GM21528 (cell line): ENCODE measurements at regions not wholly inside any gene's neighbourhood (a gene's known extent, or its start where the extent isn't known, plus 50 kb on each side); places are given as distances from the start of the nearest gene placed in this dataset.
"Not testable (repeated sequence)": the region's sequence is repeated elsewhere in the genome, so short reads cannot be mapped to it uniquely, and the experiment has no call there.

ENCODE experiments used
- ATAC-seq: cut with Tn5 transposase; IDR thresholded peaks from one replicate; pipeline ENCODE4 v1.9.1; 2021; ENCODE audit warnings: mild to moderate bottlenecking, moderate library complexity; ENCODE audit not compliant: unreplicated experiment, low FRiP score

DNA sequence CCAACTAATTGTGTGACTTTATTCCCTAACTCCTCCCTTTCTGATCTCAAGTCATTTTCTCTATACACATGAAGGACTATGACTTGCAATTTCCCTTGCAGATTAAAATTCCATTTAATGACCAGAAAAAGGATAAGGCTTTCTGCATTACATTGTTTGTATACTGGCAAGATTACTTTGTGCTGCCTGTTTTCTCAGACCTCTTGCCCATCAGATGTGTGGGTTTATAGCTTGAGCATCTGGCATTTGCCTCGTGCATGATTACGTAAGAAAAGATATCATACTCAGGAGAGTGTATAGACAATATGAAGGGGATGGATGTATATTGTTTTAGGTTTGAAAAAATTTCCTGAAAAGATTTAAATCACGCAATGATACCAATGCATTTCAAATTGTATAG lies 593.8 kb upstream of the SLIT2 start:
- no peak for ATAC-seq

DNA sequence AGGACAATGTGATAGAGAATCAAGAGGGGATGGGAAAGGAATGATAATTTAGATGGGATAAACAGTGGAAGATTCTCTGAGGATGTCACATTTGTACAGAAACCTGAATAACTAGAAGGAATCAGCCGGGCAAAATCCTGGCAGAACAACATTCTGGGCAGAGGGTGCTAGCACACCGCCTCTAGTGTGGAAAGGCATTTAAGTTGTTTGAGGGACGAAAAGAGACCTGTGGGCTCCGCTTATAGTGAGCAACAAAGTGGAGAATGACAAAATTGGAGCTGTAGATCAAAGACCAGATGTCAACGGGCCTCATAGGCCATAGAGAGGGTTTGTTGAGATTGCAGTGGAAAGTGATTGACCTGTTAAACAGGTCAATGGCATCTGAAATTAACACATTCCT lies 596.0 kb upstream of the SLIT2 start:
- no peak for ATAC-seq

DNA sequence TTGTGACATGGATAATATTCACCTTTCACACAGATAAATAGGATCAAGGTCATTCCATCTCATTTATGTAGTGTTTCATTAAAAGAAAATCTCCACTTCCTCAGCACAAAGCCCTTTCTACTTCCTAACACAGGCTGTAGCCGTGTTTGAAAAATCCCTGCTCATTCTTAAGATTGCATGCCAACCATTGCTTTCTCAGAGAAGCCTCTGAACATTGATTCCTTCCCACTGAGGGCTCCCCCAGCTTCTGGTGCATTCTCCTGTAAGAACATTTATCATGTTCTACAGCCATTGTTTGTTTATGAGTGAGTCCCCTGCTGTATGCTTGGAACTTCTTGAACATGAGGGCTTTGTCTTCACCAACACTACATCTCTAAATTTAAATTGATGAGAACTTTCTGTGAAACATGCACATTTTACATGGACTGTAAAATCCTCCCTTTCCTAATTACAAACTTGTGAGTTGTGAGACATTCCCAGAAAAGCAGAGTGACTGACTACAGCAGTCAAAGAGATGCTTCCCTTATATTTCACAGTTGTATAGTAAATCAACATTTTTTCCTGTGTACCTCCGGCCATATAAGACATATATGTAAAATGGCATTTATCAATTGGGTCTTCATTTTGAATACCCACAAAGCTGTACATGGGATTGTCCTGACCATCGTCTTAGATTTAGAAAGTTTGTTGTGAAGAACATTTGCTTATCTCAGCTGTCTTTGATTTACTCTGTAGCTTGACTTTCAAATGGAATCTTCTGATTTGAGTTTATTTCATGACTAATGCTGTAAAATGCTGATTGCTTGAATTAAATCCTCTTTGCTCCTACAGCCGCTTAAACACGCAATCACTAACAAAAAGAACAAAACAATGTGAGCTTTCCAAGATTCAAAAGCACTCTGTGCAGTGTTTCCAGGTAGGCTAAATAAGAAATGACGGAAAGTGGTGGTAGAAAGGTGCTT lies 600.5 kb upstream of the SLIT2 start:
- no peak for ATAC-seq

DNA sequence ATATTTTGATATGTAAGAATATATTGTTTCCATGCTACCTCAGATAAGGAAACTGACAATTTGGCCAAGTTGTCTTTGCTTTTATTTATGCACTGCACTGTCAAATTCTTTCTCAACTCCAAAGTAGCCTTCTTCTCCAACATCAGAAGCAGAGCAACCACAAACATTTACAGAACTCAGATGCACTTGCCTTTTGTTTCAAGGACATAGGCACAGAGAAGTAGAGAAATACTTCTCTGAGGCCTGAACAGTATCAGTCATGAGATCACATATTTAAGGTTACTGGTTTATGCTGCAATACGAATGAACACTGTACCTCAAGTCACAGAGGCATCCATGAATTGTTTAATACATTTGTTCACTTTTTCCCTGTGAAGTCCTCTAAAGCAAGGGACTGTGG lies 606.1 kb upstream of the SLIT2 start:
- ATAC-seq, result no peak

DNA sequence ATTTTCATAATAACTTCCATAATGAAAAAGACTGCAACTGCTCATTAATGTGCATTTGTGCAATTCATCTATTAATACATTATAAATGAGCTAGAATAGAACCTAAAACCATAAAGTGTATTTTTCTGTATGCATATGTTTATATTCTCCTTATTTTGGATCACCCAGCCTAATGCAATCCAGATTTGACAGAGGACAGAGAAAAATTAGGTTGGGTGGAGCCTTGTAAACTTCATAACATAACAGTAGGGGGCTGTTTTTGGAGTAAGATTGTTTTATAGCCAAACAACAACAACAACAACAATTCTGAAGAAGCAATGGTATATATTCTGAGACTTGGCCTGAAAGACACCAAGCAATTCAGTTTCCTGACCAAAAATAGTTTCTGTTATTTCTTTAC lies 615.3 kb upstream of the SLIT2 start:
- no peak for ATAC-seq

DNA sequence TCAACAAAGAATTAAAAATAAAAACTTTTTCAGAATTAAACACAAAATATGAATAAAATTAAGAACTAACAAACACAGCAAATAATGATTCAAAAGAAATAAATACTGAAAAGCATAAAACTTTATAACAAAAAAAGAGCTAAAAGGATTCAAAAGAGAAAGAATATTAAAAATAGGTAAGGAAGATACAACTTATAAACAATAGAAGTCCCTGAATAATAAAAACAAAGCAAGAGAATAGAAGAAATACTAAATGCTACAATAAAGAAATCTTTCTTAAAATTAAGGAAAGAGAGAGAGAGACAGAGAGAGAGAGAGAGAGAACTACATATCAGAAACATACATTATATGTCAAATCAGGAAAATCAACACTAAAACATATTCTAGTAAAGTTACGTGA lies 619.9 kb upstream of the SLIT2 start:
- ATAC-seq, result no peak

DNA sequence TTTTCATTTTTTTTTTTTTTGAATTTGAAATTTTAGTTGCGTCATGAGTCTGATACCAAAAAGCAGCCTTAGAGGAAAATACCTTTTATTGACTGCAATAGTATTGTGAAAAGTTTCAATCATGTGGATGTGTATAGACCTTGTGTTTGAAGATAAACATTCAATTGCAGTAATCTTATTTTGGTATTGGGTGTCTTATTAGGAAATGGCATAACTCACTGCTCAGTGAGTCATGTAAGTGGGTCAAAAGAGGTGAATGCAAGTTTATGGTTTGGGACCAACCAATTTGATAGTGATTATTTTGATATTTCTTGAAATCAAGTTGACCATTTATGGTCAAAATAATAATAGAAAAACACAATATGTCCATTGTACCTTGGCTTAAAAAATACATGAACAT lies 627.8 kb upstream of the SLIT2 start:
- no peak for ATAC-seq

DNA sequence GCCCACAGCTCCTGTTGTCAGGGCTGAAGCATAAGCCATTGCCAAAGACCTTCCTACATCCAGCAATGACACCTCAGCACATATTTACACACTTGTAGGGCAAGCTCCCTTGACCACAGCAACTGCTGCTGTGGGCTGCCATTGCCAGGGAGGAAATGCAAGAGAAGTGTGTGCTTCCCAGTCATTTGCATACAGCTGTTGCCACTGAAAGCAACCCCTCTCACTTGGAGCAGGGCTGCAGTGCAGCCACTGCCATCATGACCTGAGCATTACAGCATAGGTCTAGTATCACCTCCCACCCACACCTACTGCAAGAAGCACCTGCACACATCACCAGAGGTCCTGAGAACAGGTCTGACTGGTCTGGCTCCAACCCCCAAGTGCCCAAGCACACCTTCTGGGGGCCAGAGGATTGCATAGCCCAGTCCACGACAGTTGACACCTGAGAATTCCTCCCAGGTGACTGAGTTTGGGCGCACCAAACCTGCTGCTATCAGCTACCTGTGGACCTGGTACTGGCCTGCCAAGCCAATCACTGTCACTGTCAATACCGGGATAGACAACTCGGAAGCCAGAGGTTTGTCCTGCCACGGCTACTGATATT lies 636.5 kb upstream of the SLIT2 start:
- no peak for ATAC-seq

DNA sequence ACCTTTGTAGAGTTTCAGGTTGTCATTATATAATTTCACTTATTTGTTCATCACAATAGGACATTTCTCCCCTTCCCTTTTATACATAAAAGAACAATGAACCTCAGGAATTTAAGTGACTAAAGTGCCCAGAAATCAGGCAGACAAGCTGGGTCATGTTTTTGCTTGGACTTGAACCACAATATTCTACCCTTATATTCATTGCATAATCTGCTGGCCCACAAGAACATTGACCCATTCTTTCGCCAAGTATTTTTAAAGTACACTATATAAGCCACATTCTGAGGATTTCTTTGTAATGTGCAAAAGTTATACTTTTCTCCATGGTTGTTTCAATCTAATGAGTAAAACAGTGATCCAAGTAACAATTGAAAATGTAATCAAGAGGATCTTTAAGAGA lies 637.5 kb upstream of the SLIT2 start:
- no peak for ATAC-seq

DNA sequence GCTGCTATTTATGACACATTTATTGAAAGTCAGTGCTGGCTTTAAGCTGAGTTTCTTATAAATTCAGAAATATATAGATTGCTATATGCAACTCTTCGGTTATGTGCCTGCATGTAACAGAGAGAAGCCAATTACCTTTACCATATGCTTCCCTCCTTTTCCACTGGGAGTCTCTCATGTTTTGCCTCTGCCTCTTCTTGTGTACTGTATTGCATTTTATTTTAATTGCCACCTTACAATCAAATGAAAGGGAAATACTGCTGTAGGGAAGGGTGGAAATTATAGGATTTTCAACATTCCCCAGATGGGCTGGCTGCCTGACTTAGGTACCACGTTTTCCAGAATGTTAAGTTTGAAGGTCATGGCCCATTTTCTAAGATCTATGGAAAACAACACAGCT lies 655.4 kb upstream of the SLIT2 start:
- ATAC-seq, result no peak

DNA sequence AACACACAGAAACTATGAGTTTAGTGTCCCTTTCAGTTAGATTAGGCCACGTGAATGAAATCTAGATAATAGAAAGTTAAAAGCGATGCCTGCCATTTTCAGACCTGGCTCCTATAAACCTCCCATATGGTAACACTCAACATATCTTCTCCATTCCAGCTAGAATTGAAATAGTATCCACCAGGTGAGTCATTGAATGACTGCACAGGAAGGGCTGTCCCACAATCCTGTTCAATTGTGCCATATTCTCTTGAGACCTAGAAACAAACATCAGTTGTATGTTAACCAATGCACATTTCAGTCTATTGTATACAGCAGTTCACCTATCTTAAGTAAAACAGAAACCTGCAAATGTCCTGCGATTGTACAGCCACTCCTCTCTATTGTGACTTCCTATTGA lies 659.3 kb upstream of the SLIT2 start:
- ATAC-seq, result no peak

DNA sequence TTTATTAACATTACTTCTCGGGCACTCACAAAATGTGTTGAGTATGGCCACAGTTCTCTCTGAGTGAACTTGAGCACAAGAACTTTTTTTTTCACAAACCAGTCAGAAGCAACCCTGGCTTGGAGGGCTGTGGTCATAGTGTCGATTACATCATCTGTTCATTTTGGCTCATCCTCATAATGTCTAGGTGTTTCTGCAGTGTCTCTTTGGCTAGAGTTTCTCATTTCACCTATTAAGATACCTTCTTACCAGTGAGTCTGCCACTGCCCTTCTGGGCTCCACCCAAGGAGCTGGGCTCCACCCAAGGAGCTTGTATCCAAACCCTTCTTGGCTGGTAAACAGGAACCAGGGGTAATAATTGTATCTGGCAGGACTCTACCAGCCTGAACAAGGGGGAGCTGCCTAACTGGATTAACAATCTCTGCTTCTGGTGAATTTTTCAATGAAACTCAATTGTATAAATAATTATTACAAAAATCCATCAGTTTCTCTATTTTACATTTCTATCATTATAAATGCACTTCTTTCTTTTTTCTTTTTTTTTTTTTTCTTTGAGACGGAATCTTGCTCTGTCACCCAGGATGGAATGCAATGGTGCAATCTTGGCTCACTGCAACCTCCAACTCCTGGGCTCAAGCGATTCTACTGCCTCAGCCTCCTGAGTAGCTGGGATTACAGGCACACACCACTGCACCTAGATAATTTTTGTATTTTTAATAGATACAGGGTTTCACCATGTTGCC lies 667.7 kb upstream of the SLIT2 start:
- no peak for ATAC-seq

DNA sequence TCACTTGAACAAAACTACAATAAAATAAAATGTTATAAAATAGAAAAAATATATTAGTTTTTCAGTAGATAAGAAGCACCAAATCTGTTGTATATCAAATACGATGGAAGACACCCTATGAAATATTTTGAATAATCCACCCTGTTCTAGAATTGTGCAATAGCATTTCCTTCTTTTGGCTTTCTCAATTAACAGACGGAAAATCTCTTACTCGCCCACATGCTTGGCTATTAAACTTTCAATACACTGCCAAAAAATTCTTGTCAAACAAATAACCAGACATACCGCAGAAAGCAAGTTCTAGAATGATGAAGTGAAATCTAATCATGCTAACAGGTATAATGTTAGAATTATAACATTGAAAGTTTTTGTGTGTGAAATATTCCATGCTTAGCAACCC lies 671.6 kb upstream of the SLIT2 start:
- ATAC-seq, result no peak

DNA sequence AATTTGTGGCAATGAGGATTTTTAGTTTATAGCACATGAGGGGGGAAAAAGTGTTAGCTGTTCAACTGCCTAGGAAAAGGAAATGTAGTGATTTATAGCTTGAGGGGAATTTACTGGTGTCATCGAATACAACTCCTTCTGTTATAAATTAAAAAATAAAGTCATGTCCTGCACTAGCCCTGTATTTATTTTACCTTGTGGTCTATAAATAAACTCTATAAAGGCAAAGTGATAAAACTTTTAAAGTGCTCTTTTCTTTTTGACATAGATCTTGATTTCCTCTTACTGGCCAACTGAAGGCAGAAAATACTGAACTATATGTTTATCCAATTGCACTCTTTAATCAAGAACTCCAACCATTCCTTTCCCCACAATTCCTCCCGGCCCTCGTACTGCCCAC lies 672.1 kb upstream of the SLIT2 start:
- no peak for ATAC-seq

DNA sequence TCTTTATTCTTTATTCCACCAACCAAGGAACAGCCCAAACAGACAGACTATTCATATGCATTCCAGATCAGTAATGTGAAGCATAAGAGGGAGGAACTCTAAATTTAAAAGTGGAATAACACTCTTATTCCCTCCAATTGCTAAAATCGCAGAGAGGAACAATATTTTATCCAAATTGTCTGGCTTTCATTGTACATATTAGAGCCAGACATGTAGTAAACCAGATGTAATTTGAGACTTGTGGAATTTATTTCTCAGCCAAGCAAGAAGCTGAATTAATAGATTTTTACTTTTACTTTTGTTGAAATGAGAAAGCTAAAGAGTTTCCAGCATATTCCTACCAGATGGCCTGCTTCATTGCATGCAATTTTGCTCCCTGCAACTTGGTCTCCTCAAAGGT lies 674.6 kb upstream of the SLIT2 start:
- ATAC-seq, result no peak

DNA sequence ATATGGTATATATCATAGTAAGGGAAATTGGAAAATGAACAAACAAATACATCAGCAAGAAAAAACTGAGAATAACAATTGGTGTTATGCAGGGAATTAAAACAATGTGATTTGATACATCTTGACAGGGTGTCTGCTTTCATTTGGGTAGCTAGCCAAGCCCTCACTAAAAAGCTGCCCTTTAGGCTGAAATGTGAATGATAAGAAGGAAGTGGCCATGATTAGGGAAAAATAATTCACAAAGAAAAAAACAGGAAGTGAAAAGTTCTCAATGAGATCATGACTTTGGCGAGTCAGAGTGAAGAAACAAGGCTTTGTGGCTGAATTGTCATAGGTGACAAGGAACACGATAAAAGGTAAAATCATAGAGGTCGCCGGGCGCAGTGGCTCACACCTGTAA lies 675.8 kb upstream of the SLIT2 start:
- ATAC-seq, result no peak

DNA sequence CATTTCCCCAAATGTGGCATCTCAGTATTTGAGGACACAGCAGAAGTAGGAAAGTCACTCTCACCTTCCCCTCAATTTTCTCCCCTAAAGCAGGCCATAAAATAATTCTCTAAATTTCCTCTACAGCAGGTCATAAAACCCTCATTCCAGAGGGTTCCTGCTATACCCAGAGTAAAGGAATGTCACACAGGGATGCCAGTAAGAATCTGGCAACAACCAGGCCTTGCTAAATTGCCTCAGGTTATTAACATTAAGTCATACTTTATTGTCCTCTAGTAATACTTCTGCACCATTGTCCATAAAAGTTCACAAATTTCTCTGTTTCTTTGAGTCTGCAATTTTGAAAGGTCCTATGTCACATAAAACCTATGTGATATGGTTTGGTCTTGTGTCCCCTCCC lies 685.7 kb upstream of the SLIT2 start:
- no peak for ATAC-seq

DNA sequence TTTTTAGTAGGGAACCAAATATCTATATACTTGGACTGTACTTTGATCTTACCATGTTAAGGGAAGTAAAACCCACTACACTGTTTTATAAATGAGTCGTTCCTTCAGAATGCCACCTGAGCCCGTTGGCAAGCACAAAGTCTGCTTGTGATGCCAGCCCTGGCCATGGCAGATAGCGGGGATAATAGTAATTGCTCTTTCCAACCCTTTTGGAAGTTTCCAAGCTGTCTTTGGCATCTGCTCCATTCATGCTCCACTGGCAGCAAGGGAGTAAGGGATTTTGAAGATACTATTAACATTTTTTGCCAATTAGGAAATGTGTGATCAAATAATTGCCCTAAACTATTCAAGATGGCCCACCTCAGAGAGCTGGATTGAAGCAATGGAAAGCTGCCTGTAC lies 689.2 kb upstream of the SLIT2 start:
- ATAC-seq, result no peak

DNA sequence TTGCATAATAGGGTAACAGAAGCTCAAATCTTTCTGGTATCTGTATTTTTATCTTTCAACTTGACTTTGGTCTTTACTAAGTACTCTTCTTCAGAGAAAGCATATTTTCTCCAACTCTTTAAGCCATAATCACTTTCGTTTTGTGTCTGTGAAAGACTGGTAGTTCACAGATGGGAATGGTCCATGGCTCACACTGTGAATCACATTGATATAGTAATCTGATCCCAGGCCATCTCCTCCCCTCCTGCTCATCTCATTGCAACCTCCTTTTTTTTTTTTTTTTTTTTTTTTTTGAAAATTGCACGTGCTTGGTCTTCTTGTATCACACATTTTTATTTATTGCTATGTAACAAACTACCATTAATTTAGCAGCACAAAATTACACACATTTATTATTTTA lies 694.5 kb upstream of the SLIT2 start:
- ATAC-seq, result no peak

DNA sequence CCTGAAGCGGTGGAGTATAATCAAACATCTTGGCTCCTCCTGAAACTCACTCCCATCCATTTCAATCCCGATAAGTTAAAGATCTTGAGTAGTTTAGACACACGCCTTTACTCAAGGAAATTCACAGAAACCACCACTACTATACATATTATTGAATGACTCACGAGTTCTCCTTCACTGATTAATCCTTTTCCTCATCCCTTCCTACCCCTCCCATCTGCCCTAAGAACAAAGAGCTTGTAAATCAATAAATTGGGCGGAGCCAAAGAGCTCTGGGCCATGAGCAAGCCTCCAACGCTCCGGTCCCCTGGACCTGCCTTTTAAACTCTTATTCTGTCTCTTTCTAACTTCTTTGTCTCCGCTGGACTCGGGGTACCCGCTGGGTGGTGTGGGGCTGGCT lies 695.4 kb upstream of the SLIT2 start:
- not testable (repeated sequence) for ATAC-seq

DNA sequence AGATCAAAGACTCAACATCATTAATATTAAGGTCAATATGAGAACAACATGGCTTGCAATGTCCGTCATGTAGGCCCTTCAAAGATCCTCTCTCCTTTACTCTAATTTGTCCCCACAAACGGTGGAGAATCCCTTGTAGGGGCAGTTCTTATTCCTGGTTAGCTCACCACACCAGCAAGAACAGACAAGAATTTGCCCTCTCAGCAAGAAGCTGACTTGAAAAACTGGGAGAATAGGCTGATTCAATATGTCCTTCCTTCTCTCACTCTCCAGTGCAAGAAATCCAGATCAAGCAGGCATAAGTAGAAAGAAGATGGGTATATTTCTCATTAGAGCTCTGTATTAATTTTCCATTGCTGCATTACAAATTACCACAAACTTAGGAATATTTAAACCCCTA lies 704.2 kb upstream of the SLIT2 start:
- ATAC-seq, result no peak
